C4-2B (cell line): ENCODE measurements at regions not wholly inside any gene's neighbourhood (a gene's known extent, or its start where the extent isn't known, plus 50 kb on each side); places are given as distances from the start of the nearest gene placed in this dataset.

Experiments
- H3K27ac ChIP-seq: fragments of 450-650 bp; 2 replicates; pipeline ENCODE4 v1.5.1; 2017
- ZFX ChIP-seq: fragments of 450-650 bp; IDR thresholded peaks from 2 replicates; pipeline ENCODE4 v1.6.1; 2017
- TF ChIP-seq, protein P1 (sequence below): fragments of 450-650 bp; conservative IDR thresholded peaks from 2 replicates; pipeline ENCODE4 v1.5.1; 2017; ENCODE audit warnings: mild to moderate bottlenecking

DNA sequence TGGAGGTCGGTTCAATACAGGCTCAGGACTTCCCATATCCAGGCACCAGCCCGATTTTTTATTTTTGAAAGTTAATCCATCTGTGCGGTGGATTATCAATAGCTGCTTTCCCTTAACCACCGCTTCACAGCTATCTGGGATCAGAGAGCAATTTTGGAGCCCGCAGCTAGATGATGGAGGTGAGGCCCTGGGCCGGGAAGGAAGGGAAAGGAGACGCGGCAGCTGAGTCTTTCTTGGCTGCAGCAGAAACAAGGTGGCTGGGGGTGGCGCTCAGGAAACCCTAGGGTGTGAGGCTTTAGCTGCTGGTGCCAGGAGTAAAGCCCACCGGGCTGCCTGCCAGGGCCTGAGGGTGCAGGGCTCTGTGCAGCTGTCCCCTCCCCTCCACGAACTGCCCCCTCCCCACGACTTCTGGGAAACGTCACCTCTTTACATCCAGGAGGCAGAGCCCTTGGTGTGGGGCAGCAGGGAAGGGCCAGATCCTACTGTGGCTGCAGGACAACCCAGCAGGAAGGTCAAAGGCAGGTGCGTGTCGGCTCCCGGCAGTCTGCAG is 307.0 kb downstream of the ZNF536 start:
- no peak for TF ChIP-seq ZFX
- TF ChIP-seq, protein P1, sequence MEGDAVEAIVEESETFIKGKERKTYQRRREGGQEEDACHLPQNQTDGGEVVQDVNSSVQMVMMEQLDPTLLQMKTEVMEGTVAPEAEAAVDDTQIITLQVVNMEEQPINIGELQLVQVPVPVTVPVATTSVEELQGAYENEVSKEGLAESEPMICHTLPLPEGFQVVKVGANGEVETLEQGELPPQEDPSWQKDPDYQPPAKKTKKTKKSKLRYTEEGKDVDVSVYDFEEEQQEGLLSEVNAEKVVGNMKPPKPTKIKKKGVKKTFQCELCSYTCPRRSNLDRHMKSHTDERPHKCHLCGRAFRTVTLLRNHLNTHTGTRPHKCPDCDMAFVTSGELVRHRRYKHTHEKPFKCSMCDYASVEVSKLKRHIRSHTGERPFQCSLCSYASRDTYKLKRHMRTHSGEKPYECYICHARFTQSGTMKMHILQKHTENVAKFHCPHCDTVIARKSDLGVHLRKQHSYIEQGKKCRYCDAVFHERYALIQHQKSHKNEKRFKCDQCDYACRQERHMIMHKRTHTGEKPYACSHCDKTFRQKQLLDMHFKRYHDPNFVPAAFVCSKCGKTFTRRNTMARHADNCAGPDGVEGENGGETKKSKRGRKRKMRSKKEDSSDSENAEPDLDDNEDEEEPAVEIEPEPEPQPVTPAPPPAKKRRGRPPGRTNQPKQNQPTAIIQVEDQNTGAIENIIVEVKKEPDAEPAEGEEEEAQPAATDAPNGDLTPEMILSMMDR, result no peak
- no peak overlapping the region for H3K27ac ChIP-seq

DNA sequence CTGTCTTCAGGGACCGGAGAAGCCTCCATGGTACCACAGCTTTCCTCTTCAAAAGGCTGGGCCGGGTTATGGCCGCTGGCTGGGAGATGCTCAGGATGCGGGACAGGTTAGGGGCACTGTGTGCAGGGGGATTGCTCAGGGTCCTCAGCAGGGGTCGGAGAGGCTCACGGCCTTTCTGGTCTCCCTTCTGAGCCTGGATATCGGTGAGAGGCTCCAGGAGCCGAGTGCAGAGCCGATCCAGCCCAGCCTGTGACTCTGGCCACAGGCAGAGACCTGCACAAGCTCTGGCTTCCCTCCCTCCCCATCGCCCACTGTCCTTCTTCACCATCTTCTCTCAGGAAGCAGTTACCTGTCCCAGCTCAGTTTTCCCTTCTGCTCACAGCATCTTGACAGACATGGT is 306.0 kb downstream of the ZNF536 start:
- TF ChIP-seq, protein P1, result no peak
- TF ChIP-seq ZFX, result no peak

DNA sequence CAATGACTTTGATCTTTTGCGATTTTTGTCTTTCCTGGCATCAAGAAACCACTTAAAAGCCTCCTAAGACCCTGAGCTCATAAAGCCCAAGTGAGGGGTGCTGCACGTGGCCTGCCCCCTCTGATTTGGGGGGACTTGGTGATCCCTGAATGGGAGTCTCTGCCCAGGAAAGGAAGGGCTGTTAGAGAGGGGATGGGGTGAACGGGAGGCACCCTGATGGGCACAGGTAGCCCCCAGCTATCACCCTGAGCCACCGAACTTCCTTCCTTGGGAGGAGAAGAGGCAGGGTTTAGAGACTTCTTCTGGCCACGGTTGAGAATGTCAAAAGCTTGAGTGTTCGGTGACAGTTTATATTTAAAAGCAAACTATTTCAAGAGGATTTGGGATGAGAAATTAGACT is 305.5 kb downstream of the ZNF536 start:
- TF ChIP-seq, protein P1, result no peak
- TF ChIP-seq ZFX, result no peak
- 0 out of 2 replicates have a peak overlapping the region, but pooled peaks have one; percentile 3 for H3K27ac ChIP-seq

More for the DNA sequence above, 306.0 kb downstream of the ZNF536 start:
- H3K27ac ChIP-seq, result no peak overlapping the region

DNA sequence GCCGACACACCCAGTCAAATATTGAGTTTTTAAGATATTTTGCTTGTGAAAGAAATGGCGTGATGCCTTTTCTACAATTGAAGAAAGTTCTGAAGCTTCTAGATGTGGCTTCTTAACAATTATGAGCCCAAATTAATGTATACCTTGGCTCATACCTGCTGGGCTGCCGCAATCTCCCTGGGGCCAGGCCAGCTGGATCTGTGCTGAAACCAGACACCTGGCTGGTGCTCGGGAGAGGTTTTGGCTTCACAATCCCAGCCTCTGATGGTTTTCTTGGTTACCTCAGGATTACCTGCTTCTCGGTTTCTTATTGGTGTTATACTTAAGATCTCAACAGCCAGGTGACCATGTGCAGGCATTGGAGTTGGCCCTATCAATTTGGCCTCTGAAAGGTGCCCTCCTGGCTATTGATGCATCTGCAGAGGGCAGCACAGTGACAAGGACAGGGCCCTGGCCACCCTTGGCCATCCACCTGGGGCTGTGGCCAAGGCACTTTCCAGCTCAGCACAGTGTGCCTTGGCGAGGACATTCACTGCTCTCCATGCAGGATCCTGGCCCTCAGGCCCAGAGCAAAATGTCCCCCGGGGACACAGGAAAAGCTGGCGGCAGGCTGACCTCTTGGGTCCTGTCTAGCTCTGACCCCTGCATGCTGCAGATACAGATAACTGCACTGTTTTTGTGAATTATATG is 305.0 kb downstream of the ZNF536 start:
- H3K27ac ChIP-seq, result 0 out of 2 replicates have a peak overlapping the region, but pooled peaks have one; percentile 3
- TF ChIP-seq, protein P1, result no peak
- TF ChIP-seq ZFX, result no peak

DNA sequence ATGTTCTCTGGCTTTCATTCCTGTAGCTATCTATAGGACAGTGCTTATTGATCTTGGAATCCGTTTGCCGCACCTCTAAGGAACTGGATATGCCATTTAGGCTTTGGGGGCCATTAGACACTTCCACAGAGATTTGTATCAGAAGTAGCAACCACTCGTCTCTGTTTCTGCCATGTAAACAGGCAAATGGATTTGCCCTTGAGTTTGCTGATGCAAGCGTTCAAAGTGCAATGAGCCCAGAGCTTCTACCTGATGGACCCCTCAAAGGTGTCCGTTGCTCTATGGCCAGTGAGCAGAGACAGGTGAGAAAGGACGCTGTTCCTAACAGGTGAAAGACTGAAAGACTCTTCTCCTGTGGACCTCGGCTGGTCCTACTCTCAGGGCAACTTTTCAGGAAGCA is 302.9 kb downstream of the ZNF536 start:
- no peak for TF ChIP-seq ZFX
- TF ChIP-seq, protein P1, result no peak
- H3K27ac ChIP-seq, result no peak overlapping the region

DNA sequence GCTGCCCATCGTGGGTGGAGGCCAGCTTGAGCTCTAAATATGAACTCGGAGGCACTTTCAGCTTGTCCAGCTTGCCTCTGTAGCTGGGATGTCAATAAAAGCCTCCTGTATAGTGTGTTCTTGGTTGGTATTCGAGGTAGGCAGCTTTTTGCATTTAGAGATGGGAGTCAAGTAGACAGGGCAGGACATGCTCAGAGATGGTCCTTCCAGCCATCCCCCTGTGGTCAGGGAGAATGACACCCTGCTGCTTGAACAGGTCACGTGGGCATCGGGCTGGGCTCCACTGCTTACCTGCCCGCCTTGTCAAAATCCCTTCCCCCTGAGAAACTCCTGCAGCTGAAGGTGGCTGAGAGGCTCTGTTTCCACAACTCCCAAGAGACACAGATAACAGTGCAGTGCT is 302.5 kb downstream of the ZNF536 start:
- no peak for TF ChIP-seq ZFX
- TF ChIP-seq, protein P1, result no peak
- H3K27ac ChIP-seq, result no peak overlapping the region

DNA sequence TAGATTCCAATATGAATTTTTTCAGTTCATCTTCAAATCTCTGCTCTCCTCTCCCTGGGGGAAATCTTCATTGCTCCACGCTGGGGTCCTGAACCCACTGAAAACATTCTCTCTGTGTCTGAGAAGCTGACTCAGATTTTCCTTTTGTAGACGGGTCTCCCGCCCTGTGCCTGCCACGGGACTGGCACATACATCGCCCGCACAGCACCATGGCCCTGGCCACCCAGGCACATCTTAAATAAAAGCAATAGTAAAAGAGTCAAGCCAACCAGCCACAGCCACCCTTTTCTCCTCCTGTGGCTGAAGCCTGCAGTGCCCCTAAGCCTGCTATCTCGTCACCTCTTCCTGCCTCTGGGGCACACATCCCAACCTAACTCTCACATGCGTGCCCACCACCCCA is 301.2 kb downstream of the ZNF536 start:
- TF ChIP-seq, protein P1, result no peak
- TF ChIP-seq ZFX, result no peak
- no peak overlapping the region for H3K27ac ChIP-seq
